Endothelial cell of umbilical vein (primary cell): ENCODE measurements at regions not wholly inside any gene's neighbourhood (a gene's known extent, or its start where the extent isn't known, plus 50 kb on each side); places are given as distances from the start of the nearest gene placed in this dataset.

Source experiments
- EZH2 ChIP-seq: IDR thresholded peaks from 2 replicates; pipeline ENCODE4 v1.6.1; 2012; ENCODE audit warnings: borderline replicate concordance, low read depth, mild to moderate bottlenecking, moderate library complexity, low read length, inconsistent platforms; ENCODE audit not compliant: severe bottlenecking
- JUN ChIP-seq: IDR thresholded peaks from 2 replicates; pipeline ENCODE4 v1.6.1; 2011; ENCODE audit warnings: borderline replicate concordance, low read depth; ENCODE audit not compliant: insufficient read length, insufficient read depth
- MYC ChIP-seq: IDR thresholded peaks from one replicate; pipeline ENCODE4 v1.6.1; 2011; ENCODE audit warnings: mild to moderate bottlenecking, low read depth, low read length
- POLR2A ChIP-seq: IDR thresholded peaks from 2 replicates; pipeline ENCODE4 v1.6.1; 2012; ENCODE audit warnings: low read depth, mild to moderate bottlenecking, control low read depth, low read length
- POLR2AphosphoS5 ChIP-seq: IDR thresholded peaks from 2 replicates; pipeline ENCODE4 v1.6.1; 2012; ENCODE audit warnings: low read depth, mild to moderate bottlenecking, control low read depth, low read length, moderate library complexity; ENCODE audit not compliant: insufficient read depth
- TF ChIP-seq, protein P1 (sequence below), 2 donors: IDR thresholded peaks; 1 replicate in 1 of 2; 2 replicates in 1 of 2; pipeline ENCODE4 v1.5.1; 2011; ENCODE audit warnings: low read length in 2 of 2, mild to moderate bottlenecking in 2 of 2, moderate library complexity in 2 of 2, control low read depth in 1 of 2, inconsistent platforms in 1 of 2, low read depth in 1 of 2; ENCODE audit not compliant: insufficient read depth in 1 of 2; ENCODE audit errors: extremely low read depth in 1 of 2
- TF ChIP-seq, protein P2 (sequence below): IDR thresholded peaks from 2 replicates; pipeline ENCODE4 v1.6.1; 2011; ENCODE audit not compliant: insufficient read depth, insufficient read length

DNA sequence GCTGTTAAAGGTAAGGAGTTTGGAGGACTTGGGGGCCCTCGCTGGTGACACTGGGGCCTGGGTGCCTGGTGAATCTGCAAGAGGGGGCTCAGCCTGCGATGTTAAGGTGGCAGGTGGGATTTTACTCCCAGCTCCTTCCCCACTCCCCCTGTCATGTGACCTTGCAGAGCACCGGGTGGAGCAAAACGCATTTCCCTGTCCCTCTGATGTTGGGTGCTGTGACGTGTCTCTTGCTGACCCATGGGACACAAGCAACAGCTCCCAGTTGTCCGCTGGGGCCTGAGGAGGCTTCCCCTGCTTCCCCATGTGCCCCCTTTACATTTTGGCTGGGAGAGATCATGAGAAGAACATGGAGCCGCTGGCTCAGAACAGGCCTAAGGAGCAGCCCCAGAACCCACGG lies 319.0 kb downstream of the MATN1 start:
- TF ChIP-seq, protein P1, sequence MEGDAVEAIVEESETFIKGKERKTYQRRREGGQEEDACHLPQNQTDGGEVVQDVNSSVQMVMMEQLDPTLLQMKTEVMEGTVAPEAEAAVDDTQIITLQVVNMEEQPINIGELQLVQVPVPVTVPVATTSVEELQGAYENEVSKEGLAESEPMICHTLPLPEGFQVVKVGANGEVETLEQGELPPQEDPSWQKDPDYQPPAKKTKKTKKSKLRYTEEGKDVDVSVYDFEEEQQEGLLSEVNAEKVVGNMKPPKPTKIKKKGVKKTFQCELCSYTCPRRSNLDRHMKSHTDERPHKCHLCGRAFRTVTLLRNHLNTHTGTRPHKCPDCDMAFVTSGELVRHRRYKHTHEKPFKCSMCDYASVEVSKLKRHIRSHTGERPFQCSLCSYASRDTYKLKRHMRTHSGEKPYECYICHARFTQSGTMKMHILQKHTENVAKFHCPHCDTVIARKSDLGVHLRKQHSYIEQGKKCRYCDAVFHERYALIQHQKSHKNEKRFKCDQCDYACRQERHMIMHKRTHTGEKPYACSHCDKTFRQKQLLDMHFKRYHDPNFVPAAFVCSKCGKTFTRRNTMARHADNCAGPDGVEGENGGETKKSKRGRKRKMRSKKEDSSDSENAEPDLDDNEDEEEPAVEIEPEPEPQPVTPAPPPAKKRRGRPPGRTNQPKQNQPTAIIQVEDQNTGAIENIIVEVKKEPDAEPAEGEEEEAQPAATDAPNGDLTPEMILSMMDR (IDR thresholded peaks at IDR 0.05; ENCODE audit: extremely low read depth in 1 of 2, insufficient read depth in 1 of 2, low read depth in 1 of 2, low read length in 2 of 2) = no peak
- TF ChIP-seq POLR2A (no peak), POLR2AphosphoS5 (no peak), EZH2 (no peak), MYC (no peak), JUN (no peak)
- TF ChIP-seq, protein P2, sequence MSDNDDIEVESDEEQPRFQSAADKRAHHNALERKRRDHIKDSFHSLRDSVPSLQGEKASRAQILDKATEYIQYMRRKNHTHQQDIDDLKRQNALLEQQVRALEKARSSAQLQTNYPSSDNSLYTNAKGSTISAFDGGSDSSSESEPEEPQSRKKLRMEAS = no peak
